ENCODE measurements at regions not wholly inside any gene's neighbourhood (a gene's known extent, or its start where the extent isn't known, plus 50 kb on each side); places are given as distances from the start of the nearest gene placed in this dataset.

DNA sequence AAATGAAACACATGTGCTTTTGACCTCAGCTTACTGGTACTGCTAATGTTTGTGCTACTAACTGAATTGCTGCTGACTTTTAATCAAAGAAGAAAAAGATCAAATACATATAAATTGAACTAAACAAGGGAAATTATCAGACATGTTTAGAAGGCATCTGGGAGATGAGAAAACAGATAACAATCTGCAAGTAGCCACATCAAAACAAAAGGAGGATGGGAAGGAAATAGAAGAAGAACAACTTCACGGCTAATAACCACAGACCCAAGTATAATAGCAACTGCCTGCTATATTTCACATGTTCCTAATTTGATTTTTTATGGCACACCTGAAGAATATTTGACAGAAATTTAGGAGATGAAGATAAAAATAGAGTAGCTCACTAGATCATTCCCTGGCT is 542.6 kb upstream of the SYT4 start:
- WGBS, 3 donors: 82 to 95% (median 92%) methylated on average over 1 of the region's 1 CpG
- intact Hi-C loops (cut with DNase I): no loop called here

DNA sequence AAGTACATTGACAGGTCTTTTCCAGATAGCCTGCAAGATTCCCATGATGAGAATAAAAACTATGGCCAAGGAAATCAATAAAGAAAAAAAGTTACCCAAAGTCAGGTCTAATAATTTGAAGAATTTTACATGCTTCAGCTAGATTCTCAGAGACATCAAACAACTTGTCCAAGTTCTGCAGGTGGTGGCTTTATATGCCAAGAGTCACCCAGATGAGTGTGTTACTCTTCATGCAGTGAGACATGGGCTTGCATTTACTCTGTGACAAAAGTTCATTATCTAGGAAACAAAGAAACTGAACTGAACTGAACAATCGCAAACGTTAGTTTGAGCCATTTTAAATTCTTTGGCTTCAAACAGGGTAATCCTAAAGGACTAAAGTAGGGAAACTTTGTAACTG is 548.5 kb upstream of the SYT4 start:
- no peaks in the 10 kb centered on the region for H3K4me1 ChIP-seq (ENCODE audit: insufficient read depth)
- intact Hi-C loops (cut with DNase I): no loop called here
- no peaks in the 10 kb centered on the region for H3K36me3 ChIP-seq
- H3K4me3 ChIP-seq: no peak overlapping the region
- no peaks in the 10 kb centered on the region for H3K27me3 ChIP-seq
- H3K9me3 ChIP-seq: no peaks in the 10 kb centered on the region
- no peak for DNase-seq
- WGBS, 3 donors: 74 to 88% (median 80%) methylated on average over 2 of the region's 2 CpGs
- no peak overlapping the region for H3K27ac ChIP-seq
- TF ChIP-seq EP300 (IDR thresholded peaks at IDR 0.05): no peak
- no peak for TF ChIP-seq POLR2A (IDR thresholded peaks at IDR 0.05)
- TF ChIP-seq CTCF (IDR thresholded peaks at IDR 0.05): no peak

More for the DNA sequence above, 542.6 kb upstream of the SYT4 start:
- Histone ChIP-seq H3K36me3 (no peaks in the 10 kb centered on the region), H3K4me1 (ENCODE audit: insufficient read depth) (no peaks in the 10 kb centered on the region), H3K9me3 (no peaks in the 10 kb centered on the region), H3K27ac (no peak overlapping the region), H3K27me3 (no peaks in the 10 kb centered on the region), H3K4me3 (no peak overlapping the region)
- DNase-seq: no peak
- no peak for TF ChIP-seq EP300 (IDR thresholded peaks at IDR 0.05)
- no peak for TF ChIP-seq CTCF (IDR thresholded peaks at IDR 0.05)

DNA sequence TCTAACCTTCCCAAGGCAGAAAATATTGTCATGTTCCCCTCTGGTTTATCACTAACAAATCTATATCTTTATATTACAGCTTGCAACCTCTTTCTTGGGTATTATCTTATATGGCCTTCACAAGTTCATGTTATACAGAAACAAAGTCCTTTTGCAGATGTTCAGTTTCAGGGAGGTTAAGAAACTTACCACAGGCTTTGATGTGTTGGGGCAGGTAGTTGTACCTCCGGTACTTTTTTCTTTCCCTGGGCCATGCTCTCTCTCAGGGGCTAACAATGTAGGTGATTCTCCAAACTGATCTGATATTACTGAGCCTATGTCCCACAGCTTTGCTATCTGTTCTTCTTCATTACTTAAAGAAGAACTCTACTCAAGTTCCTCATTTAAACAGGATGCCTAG is 548.9 kb upstream of the SYT4 start:
- intact Hi-C loops (cut with DNase I): no loop called here
- Histone ChIP-seq H3K4me1 (ENCODE audit: insufficient read depth) (no peaks in the 10 kb centered on the region), H3K9me3 (no peaks in the 10 kb centered on the region), H3K27ac (no peak overlapping the region), H3K27me3 (no peaks in the 10 kb centered on the region), H3K4me3 (no peak overlapping the region), H3K36me3 (no peaks in the 10 kb centered on the region)
- DNase-seq: no peak
- 90 to 100% (median 93%) methylated on average over 1 of the region's 1 CpG for WGBS, 3 donors
- TF ChIP-seq CTCF (IDR thresholded peaks at IDR 0.05): no peak
- no peak for TF ChIP-seq POLR2A (IDR thresholded peaks at IDR 0.05)
- TF ChIP-seq EP300 (IDR thresholded peaks at IDR 0.05): no peak

GRCh38 chr18:43827311-43827710 is 550.0 kb upstream of the SYT4 start:
- no peaks in the 10 kb centered on the region for H3K4me1 ChIP-seq (ENCODE audit: insufficient read depth)
- H3K27ac ChIP-seq: no peak overlapping the region
- no peak overlapping the region for H3K4me3 ChIP-seq
- H3K27me3 ChIP-seq: no peaks in the 10 kb centered on the region
- intact Hi-C loops (cut with DNase I): no loop called here
- TF ChIP-seq POLR2A (IDR thresholded peaks at IDR 0.05) (no peak), EP300 (IDR thresholded peaks at IDR 0.05) (no peak)
- H3K36me3 ChIP-seq: no peaks in the 10 kb centered on the region
- 55 to 66% (median 56%) methylated on average over 4 of the region's 4 CpGs for WGBS, 3 donors
- no peak for DNase-seq
- H3K9me3 ChIP-seq: no peaks in the 10 kb centered on the region

GRCh38 chr18:43830303-43830702 is 553.0 kb upstream of the SYT4 start:
- Histone ChIP-seq H3K4me3 (no peak overlapping the region), H3K4me1 (ENCODE audit: insufficient read depth) (no peaks in the 10 kb centered on the region), H3K36me3 (no peaks in the 10 kb centered on the region), H3K27ac (no peak overlapping the region), H3K9me3 (no peaks in the 10 kb centered on the region), H3K27me3 (no peaks in the 10 kb centered on the region)
- TF ChIP-seq EP300 (IDR thresholded peaks at IDR 0.05) (no peak), CTCF (IDR thresholded peaks at IDR 0.05) (no peak), POLR2A (IDR thresholded peaks at IDR 0.05) (no peak)
- DNase-seq: no peak
- 79 to 92% (median 91%) methylated on average over 1 of the region's 1 CpG for WGBS, 3 donors
- intact Hi-C loops (cut with DNase I): no loop called here
